Amniotic epithelial cell (primary cell): ENCODE measurements at regions not wholly inside any gene's neighbourhood (a gene's known extent, or its start where the extent isn't known, plus 50 kb on each side); places are given as distances from the start of the nearest gene placed in this dataset.
"Not testable (repeated sequence)": the region's sequence is repeated elsewhere in the genome, so short reads cannot be mapped to it uniquely, and the experiment has no call there.

Source experiments
- DNase-seq: peaks from one replicate; pipeline ENCODE4 v3.0.0-alpha.2; 2010; ENCODE audit warnings: low read depth

DNA sequence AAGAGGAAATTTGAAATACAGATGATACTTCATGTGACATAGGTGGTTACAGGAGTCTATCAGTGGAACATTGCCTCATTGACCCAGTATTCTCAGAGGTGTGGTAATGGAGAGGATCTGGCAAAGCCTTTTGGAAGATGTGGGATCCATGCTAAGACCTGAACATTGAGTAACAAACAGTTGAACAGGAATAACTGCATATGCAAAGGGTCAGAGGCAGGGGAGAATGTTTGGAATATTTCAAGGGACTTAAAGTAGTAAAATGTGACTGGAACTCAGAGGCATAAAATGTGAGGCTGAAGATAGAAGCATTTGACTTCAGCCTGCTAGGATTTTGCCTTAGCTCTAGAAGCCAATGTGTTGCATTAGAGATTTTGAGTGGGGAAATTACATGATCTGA is 300.2 kb upstream of the ETAA1 start:
- no peak for DNase-seq

DNA sequence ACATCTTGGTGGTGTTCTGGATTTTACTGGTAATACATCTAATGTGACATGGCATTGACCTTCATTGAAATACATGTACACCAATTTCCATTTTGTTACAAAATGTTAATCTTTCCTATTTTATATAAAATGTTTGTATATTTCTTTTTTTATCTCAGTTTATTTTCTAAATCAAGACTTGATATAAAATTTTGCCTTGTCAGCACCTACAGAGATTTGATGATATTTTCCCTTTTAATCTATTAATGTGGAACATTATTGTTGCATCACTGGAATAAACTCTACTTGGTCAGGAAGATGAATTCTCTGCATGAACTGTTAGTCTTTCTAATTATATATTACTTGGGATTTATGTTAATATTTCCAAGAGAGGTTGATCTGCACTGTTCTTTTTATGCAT is 294.0 kb upstream of the ETAA1 start:
- no peak for DNase-seq

DNA sequence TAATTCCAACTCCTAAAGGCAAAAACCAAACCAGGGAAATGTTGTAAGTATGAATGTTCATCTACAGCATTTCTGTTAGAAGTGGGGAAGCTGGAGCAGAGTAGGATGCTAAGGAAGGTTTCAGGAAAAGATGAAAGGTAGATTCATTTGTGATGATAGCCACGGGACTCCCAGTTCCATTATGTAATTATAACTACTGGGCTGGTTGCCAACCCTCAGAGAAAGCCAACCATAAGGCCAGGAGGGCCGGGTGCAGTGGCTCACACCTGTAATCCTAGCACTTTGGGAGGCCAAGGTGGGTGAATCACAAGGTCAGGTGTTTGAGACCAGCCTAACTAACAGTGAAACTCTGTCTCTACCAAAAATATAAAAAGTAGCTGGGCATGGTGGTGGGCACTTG is 288.9 kb upstream of the ETAA1 start:
- no peak for DNase-seq

DNA sequence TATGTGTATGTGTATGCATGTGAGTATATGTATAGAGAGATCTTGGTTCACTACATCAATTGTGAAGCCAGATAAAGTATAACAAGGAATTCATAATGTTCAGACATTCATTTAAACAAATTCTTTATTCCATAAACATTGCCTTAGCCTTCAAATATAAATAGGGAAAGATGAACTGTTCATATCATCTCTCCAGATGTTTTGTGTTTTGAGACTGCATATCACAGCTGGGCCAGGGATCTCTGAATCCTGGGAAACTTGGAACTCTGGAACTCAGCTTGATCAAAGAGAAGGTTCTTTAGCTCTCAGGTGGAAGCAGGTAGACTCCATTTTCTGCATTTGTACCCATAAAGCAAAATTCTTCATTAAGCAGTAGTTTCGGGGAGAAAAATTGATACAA is 272.6 kb upstream of the ETAA1 start:
- DNase-seq = no peak

DNA sequence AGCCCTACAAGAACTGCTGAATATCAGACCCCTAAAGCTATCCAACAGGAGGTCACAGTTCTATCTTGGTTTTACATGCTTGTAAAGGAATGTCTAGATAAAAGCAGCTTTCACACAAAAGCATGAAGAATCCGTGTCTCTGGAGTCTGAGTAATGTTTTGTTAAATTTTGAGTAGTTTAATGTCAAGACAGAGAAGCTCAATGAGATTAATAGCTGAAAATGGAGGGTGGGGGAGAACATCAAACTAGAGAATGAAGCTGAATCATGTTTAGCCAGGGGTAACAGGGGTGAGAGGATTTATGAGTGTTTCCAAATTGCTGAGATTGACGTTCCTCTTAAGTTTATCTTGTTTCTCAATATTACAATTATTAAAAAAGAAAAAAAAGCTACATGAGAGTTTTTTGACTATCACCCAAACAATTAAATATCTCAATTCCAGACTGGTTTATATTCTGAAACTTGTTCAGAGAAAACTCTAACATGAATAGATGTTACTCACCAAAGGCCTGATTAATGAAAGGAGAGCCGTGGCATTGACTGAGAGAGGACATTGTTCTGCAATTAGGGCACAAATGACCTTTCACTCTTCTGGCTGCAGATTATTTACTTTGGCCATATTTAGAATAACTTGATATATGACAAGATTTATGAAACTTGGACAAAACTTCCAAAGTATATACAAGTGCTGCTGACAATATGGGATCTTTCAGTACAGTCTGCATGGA is 266.4 kb upstream of the ETAA1 start:
- peak; percentile 79 for DNase-seq

DNA sequence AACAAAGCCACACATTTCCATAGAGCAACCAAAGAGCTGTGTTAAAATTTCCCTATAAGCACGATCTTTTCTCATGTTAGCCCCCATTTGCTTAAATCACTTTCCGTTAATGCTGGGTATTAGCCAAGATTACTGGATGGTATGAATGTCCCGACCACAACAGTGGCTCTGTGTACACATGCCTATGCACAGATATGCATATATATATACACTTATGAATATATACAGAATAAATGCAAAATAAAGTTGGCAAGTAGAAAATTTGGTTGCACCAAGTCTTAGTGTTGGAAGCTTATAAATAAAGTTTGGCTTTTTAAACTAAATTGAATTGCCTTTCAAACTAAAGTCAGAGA is 265.9 kb upstream of the ETAA1 start:
- no peak for DNase-seq

DNA sequence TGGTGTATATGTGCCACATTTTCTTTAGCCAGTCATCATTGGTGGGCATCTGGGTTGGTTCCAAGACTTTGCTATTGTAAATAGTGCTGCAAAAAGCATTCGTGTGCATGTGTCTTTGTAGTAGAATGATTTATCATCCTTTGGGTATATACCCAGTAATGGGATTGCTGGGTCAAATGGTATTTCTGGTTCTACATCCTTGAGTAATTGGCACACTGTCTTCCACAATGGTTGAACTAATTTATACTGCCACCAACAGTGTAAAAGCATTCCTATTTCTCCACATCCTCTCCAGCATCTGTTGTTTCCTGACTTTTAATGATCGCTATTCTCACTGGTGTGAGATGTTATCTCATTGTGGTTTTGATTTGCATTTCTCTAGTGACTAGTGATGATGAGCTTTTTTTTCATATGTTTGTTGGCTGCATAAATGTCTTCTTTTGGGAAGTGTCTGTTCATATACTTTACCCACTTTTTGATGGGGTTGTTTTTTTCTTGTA is 264.6 kb upstream of the ETAA1 start:
- DNase-seq = not testable (repeated sequence)

DNA sequence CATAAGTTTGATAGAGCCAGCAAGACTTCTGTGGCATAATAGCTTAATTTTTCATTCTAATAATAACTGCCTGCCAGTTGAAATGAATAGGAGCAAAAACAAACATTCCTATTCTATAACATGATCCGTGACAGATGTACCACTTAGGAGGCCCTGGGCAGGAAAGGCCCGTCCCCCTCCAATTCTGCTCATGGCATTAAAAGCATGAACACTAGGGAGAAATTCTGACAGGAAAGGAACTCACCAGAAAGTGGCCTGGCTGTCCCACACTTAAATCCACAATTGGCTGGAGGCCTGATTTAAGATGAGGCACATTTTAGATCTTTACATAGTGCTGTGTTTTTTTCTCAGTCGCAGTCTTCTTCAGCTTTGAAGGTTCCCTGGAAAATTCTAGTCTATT is 261.9 kb upstream of the ETAA1 start:
- DNase-seq = no peak

DNA sequence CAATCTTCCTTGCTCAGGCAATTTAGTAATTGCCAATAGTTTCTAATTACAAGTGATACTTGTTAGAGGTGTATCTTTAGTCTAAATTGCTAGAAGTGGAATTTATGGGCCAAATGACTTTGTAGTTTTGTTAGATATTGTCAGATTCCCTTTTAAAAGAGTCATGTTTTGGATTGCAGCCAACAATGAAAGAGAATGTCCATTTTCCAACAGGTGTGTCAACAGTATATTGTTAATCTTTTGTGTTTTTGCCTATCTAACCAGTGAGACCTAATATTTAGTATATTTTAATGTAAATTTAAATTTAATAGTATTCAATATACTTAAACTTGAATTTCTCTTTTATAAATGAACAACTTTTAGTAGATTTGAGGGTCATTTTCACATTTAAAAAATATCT is 259.4 kb upstream of the ETAA1 start:
- DNase-seq = no peak

DNA sequence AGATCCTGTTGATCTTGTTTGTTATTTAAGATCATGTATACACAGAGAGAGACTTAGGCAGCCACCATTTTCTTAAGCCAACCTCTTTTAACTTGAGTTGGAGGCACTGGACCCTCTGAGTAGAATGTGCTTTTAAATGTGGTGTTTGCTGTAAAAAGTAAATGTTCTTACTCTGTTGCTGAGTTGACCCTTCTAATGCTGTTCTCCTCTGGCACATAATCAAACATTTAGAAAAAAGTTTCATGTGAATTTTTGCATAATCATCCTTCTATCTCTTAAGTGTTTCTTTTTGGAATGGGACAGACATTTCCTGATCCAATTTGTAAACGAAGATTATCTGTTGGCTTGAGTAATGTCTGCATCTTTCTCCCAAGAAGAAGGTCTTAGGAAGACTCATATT is 255.1 kb upstream of the ETAA1 start:
- no peak for DNase-seq

DNA sequence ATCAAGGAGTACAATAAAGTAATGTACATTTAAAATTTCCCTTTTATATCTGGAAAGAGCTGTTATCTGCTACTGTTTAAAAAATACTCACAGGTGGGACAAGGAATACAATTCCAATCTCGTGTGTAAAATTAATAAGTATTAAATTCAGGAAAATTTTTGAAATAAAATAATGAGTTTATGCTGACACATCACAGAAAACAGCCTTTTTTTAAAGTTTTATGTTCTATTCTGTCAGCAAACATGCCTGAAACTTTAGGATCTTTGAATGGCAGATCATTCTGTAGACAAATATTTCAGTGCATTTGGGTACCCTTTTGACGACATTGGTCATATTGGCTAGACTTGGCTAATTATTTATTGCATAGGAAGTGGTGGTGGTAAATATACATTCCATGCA is 254.4 kb upstream of the ETAA1 start:
- DNase-seq = no peak

DNA sequence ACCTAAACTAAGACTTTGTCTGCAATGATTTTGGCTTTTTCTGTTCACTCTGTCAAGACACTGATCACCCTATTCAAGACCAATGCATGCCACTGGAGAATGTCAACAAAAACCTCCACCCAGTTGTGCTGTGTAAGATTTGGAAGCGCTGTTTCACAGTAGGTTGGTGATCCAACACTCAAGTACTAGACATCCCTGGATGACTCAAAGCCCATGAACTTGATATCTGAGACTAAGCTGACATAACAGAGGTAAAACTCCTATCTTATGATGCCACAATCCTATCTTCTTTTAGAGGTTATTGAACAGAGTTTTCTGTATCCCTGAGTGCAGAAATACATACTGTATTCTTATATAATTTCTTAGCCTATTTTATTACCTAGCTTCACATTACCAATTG is 251.3 kb upstream of the ETAA1 start:
- peak; percentile 38 for DNase-seq

DNA sequence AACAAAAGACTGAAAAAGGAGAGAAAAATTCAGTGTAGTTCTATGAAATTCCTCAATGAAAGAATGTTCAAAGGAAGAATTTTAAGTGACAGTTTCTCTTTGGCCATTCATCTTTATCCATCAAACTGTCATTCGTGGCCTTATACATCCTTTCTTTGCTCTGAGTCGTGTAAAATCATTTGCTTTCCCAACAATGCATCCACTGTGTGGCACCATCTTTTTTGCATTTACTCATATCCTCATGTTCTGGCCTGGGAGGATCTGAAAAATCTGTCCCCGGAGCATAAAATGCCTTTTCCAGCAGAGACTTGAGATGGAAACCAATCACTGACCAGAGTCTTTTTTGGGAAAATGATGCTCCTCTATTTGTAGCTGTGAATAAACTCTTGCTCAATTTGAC is 240.3 kb upstream of the ETAA1 start:
- no peak for DNase-seq

DNA sequence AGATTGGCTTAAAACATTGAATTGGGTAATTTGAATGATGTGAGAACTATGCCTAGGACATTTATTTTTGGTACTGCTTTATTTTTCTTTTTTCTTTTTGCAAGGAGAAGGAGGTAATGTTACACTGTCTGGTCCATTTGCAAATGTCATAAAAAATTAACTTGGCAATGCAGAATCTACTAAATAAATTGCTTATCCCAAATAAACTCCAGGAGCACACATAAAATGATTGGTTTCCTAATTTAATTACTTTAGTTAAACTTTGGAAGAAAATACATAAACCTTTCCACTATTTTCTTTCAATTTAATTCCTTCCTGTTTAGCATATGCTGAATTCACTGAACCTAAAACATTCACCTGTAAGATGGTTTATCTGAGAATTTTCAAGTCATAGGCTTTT is 238.4 kb upstream of the ETAA1 start:
- DNase-seq = no peak

DNA sequence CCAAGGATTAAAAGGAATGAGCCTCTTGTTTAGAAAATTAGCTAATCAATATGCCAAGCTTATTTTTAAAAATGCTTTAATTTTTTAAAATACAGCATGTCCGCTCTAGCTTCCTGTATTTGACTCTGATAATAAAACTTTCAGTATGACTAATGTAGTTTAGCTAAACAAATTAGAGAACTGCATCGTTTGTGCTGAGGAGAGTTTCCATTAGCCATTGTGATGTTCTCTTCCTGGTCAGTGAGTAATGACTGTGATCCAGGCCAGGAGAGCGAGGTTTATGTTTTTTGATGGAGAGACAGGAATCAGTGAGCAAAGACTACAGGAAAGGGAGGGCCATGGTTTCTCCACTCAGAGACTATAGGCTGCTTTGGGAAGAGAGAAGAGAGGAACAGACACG is 237.2 kb upstream of the ETAA1 start:
- DNase-seq = peak; percentile 41

DNA sequence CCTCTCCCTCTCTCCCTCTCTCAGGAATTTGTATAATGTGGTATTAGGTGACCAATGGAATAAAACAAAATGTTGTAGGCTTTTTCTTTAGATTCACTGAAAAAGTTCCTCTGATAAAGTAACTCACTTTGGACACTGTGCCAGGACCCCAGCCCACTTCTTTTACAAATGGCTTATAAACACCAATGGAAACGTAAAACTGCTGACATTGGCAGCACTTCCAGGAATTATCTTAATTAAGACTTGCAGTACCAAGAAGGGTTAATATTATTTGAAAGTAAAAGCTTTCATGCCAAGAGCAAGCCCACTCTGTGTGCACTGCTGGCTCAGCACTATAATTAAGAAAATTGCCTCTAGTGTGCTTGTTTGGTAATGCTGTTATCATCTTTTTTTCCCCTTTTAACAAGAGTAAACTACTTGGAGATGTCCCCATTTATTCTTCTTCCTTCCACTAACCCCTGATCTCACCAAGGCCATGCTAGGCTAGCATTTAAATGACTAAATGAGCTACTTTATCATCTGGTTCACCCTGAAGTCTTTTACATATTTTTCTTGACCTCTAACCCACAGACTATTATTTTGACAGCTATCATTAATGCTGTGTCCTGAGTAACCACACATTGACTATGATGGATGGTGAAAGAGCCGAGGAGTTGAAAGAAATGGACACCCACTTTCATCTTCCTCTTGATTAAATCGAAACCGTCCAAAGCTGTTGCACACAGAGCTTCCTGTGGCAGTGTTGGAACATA is 232.2 kb upstream of the ETAA1 start:
- peak; percentile 82 for DNase-seq

DNA sequence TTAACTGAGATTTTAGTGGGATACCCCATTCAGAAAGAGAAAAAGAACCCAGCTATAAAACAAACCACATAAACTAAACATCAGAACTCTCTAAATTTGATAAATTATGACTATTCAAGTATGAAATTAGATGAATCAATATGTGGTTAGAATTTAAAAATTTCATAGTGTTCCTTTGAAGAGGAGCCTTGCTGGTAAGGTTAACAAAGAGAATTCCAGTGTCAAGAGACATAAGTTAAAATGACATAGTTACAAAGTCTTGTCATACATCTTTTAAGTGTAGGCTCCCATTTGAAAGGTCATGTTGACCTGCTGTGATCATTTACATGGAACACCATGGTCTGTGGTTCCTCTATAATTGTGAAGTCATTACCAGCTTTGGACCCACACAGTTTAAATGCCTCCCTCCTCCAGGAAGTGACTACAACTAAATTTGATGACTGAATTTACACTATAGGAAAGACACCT is 231.6 kb upstream of the ETAA1 start:
- no peak for DNase-seq

DNA sequence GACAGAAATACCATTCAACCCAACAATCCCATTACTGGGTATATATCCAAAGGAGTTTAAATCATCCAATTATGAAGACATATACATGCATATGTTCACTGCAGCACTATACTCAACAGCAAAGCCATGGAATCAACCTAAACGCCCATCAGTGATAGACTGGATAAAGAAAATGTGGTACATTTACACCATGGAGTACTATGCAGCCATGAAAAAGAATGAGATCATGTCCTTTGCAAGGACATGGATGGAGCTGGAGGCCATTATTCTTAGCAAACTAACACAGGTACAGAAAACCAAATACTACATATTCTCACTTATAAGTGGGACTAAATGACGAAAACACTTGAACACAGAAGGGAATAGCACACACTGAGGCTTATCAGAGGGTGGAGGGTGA is 230.6 kb upstream of the ETAA1 start:
- DNase-seq = not testable (repeated sequence)

DNA sequence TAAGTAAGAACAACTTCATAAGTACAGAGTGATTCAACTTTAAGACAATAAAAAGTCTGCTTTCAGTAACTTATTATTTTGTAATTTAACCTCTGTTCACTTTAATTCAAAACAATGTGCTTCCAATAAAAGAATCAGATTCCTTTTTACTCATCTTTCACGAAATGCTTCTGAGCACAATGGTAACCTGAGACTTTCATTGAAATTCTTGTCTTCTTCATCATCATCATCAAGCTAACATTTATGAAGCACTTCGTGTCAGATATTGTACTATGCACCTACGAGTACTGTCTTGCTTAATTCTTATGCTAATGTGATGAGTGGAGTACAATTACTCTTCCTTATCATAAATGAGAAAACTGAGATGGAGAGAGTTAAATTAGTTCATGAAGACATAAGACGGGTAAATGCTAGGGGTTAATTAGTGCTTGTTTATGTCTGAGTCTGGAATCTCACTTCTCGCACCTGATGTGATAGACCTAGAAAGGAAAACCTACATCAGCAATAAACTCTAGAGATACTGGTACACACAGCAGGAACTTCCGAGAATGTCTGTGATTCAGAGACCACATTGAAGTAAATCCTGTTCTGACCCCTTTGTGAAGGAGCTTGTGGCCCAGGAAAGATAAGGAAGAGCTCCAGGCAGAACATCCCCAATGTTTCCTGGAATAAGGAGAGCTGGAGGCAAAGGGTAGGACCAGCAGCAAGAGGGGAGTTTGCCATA is 227.6 kb upstream of the ETAA1 start:
- DNase-seq = peak; percentile 70

DNA sequence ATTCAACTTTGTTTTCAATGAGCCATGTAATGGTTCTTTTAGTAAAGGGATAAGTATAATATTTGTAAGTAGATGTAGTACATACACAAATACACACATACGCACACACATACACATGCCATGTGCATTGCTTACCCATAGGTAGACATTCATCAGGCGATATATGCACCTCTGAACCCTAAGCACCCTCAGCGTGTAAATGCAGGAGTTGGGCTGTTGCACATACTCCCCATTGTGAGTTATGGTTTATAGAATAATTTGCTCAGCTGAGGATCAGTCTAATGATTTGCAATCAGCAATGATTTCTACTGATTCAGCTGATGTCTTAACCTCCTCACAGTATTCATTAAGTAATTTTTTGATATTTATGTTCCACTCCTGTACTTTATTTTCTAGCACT is 217.6 kb upstream of the ETAA1 start:
- DNase-seq = no peak

DNA sequence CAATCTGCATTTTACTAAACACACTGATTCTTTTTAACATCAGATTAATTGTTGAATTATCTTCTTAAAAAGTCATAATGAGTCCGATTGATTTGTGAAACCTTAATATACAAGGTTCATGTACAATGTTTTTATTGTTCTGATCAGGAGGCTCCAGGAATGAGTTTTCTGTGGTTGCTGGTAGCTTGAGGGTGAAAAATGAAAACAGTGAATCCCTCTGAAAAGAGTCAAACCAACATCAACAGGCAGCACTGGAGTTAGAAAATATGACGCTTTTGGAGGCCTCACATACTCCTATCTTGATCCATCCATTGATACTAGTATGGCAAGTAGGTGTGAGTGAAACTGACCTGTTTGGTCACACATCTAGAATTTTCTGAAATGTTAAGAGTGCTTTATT is 216.3 kb upstream of the ETAA1 start:
- no peak for DNase-seq

DNA sequence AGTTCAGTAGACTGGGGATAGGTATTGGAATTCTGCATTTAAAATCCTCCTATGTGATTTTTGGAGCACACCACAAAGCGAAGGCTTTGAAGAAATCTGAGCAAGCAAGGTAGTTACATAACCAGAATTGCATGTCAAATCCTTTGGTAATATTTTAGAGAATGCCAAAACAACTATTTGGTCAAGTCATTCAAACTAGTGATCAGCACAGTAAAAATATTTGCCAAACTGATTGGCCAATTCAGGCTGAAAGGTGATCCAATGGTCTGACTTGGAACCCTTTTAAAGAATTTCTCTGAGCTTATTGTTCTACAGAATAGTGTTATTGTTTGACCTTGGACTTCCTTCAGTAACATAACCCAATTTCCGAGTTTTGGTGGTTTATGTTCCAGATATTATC is 214.2 kb upstream of the ETAA1 start:
- no peak for DNase-seq

DNA sequence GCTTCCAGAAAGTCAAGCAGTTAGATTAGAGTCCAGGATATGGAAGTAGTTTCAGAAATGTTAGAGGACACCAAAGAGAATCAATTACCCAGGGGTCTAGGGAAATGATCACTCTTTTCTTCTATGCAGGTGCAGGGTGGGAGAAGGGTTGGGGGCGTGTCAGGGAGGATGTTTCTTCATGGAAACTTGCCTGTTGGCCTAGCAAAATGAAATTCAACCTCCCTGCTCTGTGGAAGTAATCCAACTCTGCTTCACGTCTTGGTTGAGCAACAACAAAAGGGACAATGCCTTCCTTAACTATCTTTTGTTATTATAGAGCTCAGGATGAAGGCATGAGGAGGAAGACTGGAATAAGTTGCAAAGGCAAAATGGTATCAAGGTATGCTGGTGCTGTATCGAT is 210.8 kb upstream of the ETAA1 start:
- DNase-seq = no peak
